CD4-positive, alpha-beta T cell (primary cell): ENCODE measurements at regions not wholly inside any gene's neighbourhood (a gene's known extent, or its start where the extent isn't known, plus 50 kb on each side); places are given as distances from the start of the nearest gene placed in this dataset.

Experiments
- ATAC-seq: fragments of 200-7000 bp; cut with Tn5 transposase; one replicate; pipeline ENCODE4 v1.10.0; 2022; ENCODE audit warnings: mild to moderate bottlenecking; ENCODE audit not compliant: poor library complexity
- CTCF ChIA-PET: fragments of 350-600 bp; sonication (Branson Sonifier 250); formaldehyde crosslinking; loops from one replicate; lab custom pipeline; 2021; ENCODE audit warnings: antibody characterized with exemption, inconsistent platforms; lab: Charles Lee
- POLR2A ChIA-PET: fragments of 350-600 bp; sonication (Branson Sonifier 250); formaldehyde crosslinking; loops from one replicate; lab custom pipeline; 2021; ENCODE audit warnings: antibody characterized with exemption, inconsistent platforms; lab: Charles Lee
- DNase-seq, 14 experiments: peaks; one replicate each; pipeline ENCODE4 v3.0.0-alpha.2; 2013 to 2020; ENCODE audit warnings: mixed read lengths in 2 of 14
- H3K27ac ChIP-seq, 2 donors: one replicate each; pipeline versions ENCODE4 v1.5.1 to v1.7.0; 2013; ENCODE audit warnings: low read length in 2 of 2, low read depth in 1 of 2, mild to moderate bottlenecking in 1 of 2
- H3K27me3 ChIP-seq, 2 experiments: 1 replicate in 1 of 2; 2 replicates in 1 of 2; pipeline versions ENCODE4 v1.6.1 to v1.7.0; 2013; ENCODE audit warnings: low read length in 2 of 2, control low read depth in 1 of 2, mild to moderate bottlenecking in 1 of 2, moderate library complexity in 1 of 2; ENCODE audit not compliant: insufficient read depth in 2 of 2, control insufficient read depth in 1 of 2
- H3K36me3 ChIP-seq: one replicate; pipeline ENCODE4 v1.6.1; 2013; ENCODE audit warnings: low read length, control low read depth; ENCODE audit not compliant: insufficient read depth
- H3K4me1 ChIP-seq: one replicate; pipeline ENCODE4 v1.6.1; 2013; ENCODE audit warnings: low read length, control low read depth; ENCODE audit not compliant: insufficient read depth
- H3K4me3 ChIP-seq: one replicate; pipeline ENCODE4 v1.5.1; 2013; ENCODE audit warnings: mild to moderate bottlenecking, low read length, moderate library complexity
- H3K9me3 ChIP-seq, 2 experiments: 1 replicate in 1 of 2; 2 replicates in 1 of 2; pipeline versions ENCODE4 v1.6.1 to v1.7.0; 2013; ENCODE audit warnings: low read length in 2 of 2, mild to moderate bottlenecking in 2 of 2, control low read depth in 1 of 2, moderate library complexity in 1 of 2; ENCODE audit not compliant: control insufficient read depth in 1 of 2, insufficient read depth in 1 of 2
- H3K27ac Mint-ChIP-seq: one replicate; pipeline ENCODE4 v1.8.0; 2020; ENCODE audit warnings: mixed read lengths
- H3K27me3 Mint-ChIP-seq: one replicate; pipeline ENCODE4 v1.8.0; 2021; ENCODE audit warnings: mixed read lengths
- H3K36me3 Mint-ChIP-seq: one replicate; pipeline ENCODE4 v1.8.0; 2021; ENCODE audit warnings: low read depth, mixed read lengths
- H3K4me1 Mint-ChIP-seq: one replicate; pipeline ENCODE4 v1.8.0; 2021; ENCODE audit warnings: low read depth, mixed read lengths
- H3K4me3 Mint-ChIP-seq: one replicate; pipeline ENCODE4 v1.8.0; 2020; ENCODE audit warnings: mild to moderate bottlenecking, mixed read lengths
- H3K9me3 Mint-ChIP-seq: one replicate; pipeline ENCODE4 v1.8.0; 2020; ENCODE audit warnings: mixed read lengths
- intact Hi-C, 2 experiments: fragments of 100-400 bp; cut with DNase I in 1 of 2; cut with micrococcal nuclease in 1 of 2; formaldehyde crosslinking; loops; one replicate each; pipeline versions ENCODE4 v1.15.1 to v1.9.0; 2023 to 2025; cut with DNase I, micrococcal nuclease
- TF ChIP-seq, protein P1 (sequence below): fragments of 200-600 bp; IDR thresholded peaks from one replicate; pipeline ENCODE4 v1.8.0; 2022; ENCODE audit warnings: antibody characterized with exemption, mild to moderate bottlenecking

DNA sequence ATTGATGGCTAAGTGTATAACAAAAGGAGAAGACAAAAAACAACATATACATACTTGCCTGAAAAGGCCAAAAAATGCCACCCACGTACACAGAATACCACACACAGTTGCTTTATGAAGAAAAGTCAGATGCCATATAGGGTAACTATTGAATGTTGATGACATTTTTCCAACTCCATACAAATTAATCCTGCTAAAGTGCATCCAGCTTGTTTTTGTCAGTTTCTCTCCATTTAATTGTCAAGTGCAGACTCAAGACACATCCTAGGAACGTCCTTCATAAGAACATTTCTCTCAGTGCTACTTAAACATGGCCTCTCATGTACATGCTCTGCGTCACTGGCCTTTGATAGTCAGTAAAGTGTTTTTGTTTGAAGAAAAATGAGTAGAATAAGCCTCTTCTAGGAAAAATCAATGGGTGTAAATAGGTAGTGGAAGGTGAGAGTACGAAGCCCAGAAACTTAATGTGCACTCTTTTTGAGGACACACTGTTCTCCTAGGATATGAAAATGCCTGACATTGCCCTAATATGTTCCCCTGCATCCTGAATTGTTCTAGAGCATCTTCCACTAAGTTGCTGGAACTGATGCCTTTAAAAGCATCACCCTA, 267.4 kb upstream of the ATP11B start:
- CTCF ChIA-PET: no interaction called here
- no peaks in the 10 kb centered on the region for H3K36me3 Mint-ChIP-seq
- ATAC-seq: no peak
- no peaks in the 10 kb centered on the region for H3K9me3 Mint-ChIP-seq
- no peak overlapping the region for H3K27ac Mint-ChIP-seq
- peaks cover 0 to 3% of the 10 kb centered on the region in 2 experiments for H3K27me3 ChIP-seq
- DNase-seq: no peak
- no peaks in the 10 kb centered on the region for H3K4me1 ChIP-seq
- H3K4me3 Mint-ChIP-seq: no peak overlapping the region
- intact Hi-C loops: no loop called here
- H3K4me3 ChIP-seq: no peak overlapping the region
- TF ChIP-seq, protein P1, sequence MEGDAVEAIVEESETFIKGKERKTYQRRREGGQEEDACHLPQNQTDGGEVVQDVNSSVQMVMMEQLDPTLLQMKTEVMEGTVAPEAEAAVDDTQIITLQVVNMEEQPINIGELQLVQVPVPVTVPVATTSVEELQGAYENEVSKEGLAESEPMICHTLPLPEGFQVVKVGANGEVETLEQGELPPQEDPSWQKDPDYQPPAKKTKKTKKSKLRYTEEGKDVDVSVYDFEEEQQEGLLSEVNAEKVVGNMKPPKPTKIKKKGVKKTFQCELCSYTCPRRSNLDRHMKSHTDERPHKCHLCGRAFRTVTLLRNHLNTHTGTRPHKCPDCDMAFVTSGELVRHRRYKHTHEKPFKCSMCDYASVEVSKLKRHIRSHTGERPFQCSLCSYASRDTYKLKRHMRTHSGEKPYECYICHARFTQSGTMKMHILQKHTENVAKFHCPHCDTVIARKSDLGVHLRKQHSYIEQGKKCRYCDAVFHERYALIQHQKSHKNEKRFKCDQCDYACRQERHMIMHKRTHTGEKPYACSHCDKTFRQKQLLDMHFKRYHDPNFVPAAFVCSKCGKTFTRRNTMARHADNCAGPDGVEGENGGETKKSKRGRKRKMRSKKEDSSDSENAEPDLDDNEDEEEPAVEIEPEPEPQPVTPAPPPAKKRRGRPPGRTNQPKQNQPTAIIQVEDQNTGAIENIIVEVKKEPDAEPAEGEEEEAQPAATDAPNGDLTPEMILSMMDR: no peak
- POLR2A ChIA-PET: no interaction called here
- no peaks in the 10 kb centered on the region for H3K36me3 ChIP-seq
- H3K27ac ChIP-seq: no peak overlapping the region
- peaks cover 12% of the 10 kb centered on the region for H3K27me3 Mint-ChIP-seq
- H3K4me1 Mint-ChIP-seq: no peaks in the 10 kb centered on the region
- H3K9me3 ChIP-seq: no peaks in the 10 kb centered on the region

DNA sequence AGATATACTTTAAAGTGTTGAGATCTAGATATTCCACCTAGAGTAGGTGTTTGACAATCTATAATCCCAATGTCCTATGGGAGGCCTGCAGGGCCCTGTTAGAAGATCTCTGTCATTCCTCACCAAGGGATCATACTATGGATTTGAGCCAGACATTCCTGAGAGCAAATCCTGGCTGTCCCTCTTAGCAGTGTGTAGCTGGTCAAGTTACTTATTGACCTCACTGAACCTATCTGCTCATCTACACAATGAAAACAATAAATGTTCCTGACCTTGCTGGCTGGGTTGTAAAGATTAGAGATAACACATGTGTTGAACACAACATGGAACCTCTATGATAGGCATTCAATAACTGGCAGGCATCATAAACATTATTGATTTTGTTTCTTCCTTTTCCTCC, 265.6 kb upstream of the ATP11B start:
- intact Hi-C loops: no loop called here
- CTCF ChIA-PET: no interaction called here

DNA sequence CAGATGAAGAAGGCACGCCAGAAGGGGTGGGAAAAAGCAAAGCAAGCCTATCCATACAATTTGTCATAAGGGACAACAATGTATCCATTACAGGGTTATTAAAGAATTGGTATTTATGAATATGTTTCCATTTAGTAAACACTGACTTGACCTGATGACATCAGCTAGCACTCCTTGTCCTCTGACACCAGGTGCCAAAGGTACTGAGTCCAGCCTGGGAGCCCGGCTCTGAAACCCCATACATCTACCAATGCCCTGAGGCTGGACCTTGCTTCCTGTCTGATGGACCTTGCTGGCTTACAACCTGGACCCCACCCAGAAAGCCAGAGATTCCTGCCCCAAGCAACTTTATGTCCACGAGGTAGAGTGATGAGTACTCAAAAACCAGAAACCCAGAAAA, 263.0 kb upstream of the ATP11B start:
- Histone ChIP-seq H3K4me1 (no peaks in the 10 kb centered on the region), H3K36me3 (no peaks in the 10 kb centered on the region), H3K4me3 (no peak overlapping the region), H3K9me3 (no peaks in the 10 kb centered on the region), H3K27ac (no peak overlapping the region), H3K27me3 (peaks cover 0 to 3% of the 10 kb centered on the region in 2 experiments)
- H3K27me3 Mint-ChIP-seq: peaks cover 12% of the 10 kb centered on the region
- no peak for DNase-seq
- no peak overlapping the region for H3K27ac Mint-ChIP-seq
- ChIA-PET CTCF (no interaction called here), POLR2A (no interaction called here)
- no peaks in the 10 kb centered on the region for H3K9me3 Mint-ChIP-seq
- intact Hi-C loops: no loop called here
- TF ChIP-seq, protein P1: no peak
- no peak overlapping the region for H3K4me3 Mint-ChIP-seq
- H3K36me3 Mint-ChIP-seq: no peaks in the 10 kb centered on the region
- ATAC-seq: no peak
- no peaks in the 10 kb centered on the region for H3K4me1 Mint-ChIP-seq

More for the DNA sequence above, 265.6 kb upstream of the ATP11B start:
- Mint-ChIP-seq H3K4me1 (no peaks in the 10 kb centered on the region), H3K4me3 (no peak overlapping the region), H3K27ac (no peak overlapping the region), H3K27me3 (peaks cover 12% of the 10 kb centered on the region), H3K9me3 (no peaks in the 10 kb centered on the region), H3K36me3 (no peaks in the 10 kb centered on the region)
- Histone ChIP-seq H3K27ac (no peak overlapping the region), H3K9me3 (no peaks in the 10 kb centered on the region), H3K4me1 (no peaks in the 10 kb centered on the region), H3K36me3 (no peaks in the 10 kb centered on the region), H3K27me3 (peaks cover 0 to 3% of the 10 kb centered on the region in 2 experiments), H3K4me3 (no peak overlapping the region)
- POLR2A ChIA-PET: no interaction called here
- TF ChIP-seq, protein P1: no peak
- ATAC-seq (no peak), DNase-seq (no peak)
